ENCODE measurements at regions not wholly inside any gene's neighbourhood (a gene's known extent, or its start where the extent isn't known, plus 50 kb on each side); places are given as distances from the start of the nearest gene placed in this dataset.

DNA sequence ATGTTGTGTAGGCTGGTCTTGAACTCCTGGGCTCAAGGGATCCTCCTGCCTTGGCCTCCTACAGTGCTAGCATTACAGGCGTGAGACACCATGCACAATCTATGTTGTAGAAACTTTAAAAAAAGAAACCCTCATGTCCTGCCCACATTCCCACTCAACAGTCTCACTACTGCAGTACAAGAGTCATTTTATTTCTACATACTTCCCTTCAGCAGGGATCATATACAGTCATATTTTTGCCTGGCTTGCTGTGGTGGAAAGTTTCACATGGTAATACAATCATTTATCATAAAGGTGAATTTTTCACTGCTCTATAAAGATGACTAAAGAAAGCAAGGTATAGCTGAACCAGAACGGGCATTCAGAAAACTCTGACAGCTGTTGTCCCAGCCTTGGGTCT is 53.8 kb upstream of the PIK3CB start:
- Histone ChIP-seq H3K9me2 (ENCODE audit: insufficient read depth) (no peaks in the 10 kb centered on the region), H3F3A (replicated peaks; ENCODE audit: low read depth) (no peaks in the 10 kb centered on the region), H3K79me2 (replicated peaks; ENCODE audit: insufficient read depth) (no peaks in the 10 kb centered on the region), H3K4me2 (no peak overlapping the region), H3K4me1 (ENCODE audit: insufficient read depth) (no peaks in the 10 kb centered on the region), H3K27me3 (ENCODE audit: insufficient read depth) (no peaks in the 10 kb centered on the region), H3K4me3 (no peak overlapping the region), H2AFZ (no peak overlapping the region), H4K20me1 (replicated peaks; ENCODE audit: insufficient read depth) (no peaks in the 10 kb centered on the region), H3K27ac (ENCODE audit: low read depth) (no peak overlapping the region), H3K36me3 (ENCODE audit: insufficient read depth) (no peaks in the 10 kb centered on the region)
- no peaks in the 10 kb centered on the region for H3K9me3 Mint-ChIP-seq
- H3K27me3 Mint-ChIP-seq (ENCODE audit: insufficient read depth, low read depth, poor library complexity) = peaks cover 10% of the 10 kb centered on the region
- ATAC-seq (no peak), DNase-seq (ENCODE audit: low spot score) (no peak)
- no peak for TF ChIP-seq JUNB (IDR thresholded peaks at IDR 0.05; ENCODE audit: unreplicated experiment)
- TF ChIP-seq EZH2 (IDR thresholded peaks at IDR 0.05; ENCODE audit: low read depth, unreplicated experiment) = no peak
- TF ChIP-seq, protein P1, sequence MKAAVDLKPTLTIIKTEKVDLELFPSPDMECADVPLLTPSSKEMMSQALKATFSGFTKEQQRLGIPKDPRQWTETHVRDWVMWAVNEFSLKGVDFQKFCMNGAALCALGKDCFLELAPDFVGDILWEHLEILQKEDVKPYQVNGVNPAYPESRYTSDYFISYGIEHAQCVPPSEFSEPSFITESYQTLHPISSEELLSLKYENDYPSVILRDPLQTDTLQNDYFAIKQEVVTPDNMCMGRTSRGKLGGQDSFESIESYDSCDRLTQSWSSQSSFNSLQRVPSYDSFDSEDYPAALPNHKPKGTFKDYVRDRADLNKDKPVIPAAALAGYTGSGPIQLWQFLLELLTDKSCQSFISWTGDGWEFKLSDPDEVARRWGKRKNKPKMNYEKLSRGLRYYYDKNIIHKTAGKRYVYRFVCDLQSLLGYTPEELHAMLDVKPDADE (IDR thresholded peaks at IDR 0.05) = no peak
- no peak for TF ChIP-seq EZH2phosphoT487 (IDR thresholded peaks at IDR 0.05; ENCODE audit: unreplicated experiment)
- no peak for TF ChIP-seq ZNF331 (CRISPR knock-in tag; IDR thresholded peaks at IDR 0.05; ENCODE audit: low read depth)
- TF ChIP-seq POLR2AphosphoS5 (IDR thresholded peaks at IDR 0.05; ENCODE audit: low read depth) = no peak
- TF ChIP-seq, protein P2, sequence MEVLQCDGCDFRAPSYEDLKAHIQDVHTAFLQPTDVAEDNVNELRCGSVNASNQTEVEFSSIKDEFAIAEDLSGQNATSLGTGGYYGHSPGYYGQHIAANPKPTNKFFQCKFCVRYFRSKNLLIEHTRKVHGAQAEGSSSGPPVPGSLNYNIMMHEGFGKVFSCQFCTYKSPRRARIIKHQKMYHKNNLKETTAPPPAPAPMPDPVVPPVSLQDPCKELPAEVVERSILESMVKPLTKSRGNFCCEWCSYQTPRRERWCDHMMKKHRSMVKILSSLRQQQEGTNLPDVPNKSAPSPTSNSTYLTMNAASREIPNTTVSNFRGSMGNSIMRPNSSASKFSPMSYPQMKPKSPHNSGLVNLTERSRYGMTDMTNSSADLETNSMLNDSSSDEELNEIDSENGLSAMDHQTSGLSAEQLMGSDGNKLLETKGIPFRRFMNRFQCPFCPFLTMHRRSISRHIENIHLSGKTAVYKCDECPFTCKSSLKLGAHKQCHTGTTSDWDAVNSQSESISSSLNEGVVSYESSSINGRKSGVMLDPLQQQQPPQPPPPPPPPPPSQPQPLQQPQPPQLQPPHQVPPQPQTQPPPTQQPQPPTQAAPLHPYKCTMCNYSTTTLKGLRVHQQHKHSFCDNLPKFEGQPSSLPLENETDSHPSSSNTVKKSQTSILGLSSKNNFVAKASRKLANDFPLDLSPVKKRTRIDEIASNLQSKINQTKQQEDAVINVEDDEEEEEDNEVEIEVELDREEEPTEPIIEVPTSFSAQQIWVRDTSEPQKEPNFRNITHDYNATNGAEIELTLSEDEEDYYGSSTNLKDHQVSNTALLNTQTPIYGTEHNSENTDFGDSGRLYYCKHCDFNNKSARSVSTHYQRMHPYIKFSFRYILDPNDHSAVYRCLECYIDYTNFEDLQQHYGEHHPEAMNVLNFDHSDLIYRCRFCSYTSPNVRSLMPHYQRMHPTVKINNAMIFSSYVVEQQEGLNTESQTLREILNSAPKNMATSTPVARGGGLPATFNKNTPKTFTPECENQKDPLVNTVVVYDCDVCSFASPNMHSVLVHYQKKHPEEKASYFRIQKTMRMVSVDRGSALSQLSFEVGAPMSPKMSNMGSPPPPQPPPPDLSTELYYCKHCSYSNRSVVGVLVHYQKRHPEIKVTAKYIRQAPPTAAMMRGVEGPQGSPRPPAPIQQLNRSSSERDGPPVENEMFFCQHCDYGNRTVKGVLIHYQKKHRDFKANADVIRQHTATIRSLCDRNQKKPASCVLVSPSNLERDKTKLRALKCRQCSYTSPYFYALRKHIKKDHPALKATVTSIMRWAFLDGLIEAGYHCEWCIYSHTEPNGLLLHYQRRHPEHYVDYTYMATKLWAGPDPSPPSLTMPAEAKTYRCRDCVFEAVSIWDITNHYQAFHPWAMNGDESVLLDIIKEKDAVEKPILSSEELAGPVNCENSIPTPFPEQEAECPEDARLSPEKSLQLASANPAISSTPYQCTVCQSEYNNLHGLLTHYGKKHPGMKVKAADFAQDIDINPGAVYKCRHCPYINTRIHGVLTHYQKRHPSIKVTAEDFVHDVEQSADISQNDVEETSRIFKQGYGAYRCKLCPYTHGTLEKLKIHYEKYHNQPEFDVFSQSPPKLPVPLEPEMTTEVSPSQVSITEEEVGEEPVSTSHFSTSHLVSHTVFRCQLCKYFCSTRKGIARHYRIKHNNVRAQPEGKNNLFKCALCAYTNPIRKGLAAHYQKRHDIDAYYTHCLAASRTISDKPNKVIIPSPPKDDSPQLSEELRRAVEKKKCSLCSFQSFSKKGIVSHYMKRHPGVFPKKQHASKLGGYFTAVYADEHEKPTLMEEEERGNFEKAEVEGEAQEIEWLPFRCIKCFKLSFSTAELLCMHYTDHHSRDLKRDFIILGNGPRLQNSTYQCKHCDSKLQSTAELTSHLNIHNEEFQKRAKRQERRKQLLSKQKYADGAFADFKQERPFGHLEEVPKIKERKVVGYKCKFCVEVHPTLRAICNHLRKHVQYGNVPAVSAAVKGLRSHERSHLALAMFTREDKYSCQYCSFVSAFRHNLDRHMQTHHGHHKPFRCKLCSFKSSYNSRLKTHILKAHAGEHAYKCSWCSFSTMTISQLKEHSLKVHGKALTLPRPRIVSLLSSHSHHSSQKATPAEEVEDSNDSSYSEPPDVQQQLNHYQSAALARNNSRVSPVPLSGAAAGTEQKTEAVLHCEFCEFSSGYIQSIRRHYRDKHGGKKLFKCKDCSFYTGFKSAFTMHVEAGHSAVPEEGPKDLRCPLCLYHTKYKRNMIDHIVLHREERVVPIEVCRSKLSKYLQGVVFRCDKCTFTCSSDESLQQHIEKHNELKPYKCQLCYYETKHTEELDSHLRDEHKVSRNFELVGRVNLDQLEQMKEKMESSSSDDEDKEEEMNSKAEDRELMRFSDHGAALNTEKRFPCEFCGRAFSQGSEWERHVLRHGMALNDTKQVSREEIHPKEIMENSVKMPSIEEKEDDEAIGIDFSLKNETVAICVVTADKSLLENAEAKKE (CRISPR knock-in tag; IDR thresholded peaks at IDR 0.05) = no peak
- TF ChIP-seq, protein P3, sequence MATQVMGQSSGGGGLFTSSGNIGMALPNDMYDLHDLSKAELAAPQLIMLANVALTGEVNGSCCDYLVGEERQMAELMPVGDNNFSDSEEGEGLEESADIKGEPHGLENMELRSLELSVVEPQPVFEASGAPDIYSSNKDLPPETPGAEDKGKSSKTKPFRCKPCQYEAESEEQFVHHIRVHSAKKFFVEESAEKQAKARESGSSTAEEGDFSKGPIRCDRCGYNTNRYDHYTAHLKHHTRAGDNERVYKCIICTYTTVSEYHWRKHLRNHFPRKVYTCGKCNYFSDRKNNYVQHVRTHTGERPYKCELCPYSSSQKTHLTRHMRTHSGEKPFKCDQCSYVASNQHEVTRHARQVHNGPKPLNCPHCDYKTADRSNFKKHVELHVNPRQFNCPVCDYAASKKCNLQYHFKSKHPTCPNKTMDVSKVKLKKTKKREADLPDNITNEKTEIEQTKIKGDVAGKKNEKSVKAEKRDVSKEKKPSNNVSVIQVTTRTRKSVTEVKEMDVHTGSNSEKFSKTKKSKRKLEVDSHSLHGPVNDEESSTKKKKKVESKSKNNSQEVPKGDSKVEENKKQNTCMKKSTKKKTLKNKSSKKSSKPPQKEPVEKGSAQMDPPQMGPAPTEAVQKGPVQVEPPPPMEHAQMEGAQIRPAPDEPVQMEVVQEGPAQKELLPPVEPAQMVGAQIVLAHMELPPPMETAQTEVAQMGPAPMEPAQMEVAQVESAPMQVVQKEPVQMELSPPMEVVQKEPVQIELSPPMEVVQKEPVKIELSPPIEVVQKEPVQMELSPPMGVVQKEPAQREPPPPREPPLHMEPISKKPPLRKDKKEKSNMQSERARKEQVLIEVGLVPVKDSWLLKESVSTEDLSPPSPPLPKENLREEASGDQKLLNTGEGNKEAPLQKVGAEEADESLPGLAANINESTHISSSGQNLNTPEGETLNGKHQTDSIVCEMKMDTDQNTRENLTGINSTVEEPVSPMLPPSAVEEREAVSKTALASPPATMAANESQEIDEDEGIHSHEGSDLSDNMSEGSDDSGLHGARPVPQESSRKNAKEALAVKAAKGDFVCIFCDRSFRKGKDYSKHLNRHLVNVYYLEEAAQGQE (IDR thresholded peaks at IDR 0.05; ENCODE audit: unreplicated experiment) = no peak
- no peak for TF ChIP-seq STAT1 (IDR thresholded peaks at IDR 0.05; ENCODE audit: unreplicated experiment)
- TF ChIP-seq ZNF114 (CRISPR knock-in tag; IDR thresholded peaks at IDR 0.05) = no peak
- TF ChIP-seq CREB1 (CRISPR knock-in tag; IDR thresholded peaks at IDR 0.05; ENCODE audit: low read depth) = no peak
- TF ChIP-seq, protein P4, sequence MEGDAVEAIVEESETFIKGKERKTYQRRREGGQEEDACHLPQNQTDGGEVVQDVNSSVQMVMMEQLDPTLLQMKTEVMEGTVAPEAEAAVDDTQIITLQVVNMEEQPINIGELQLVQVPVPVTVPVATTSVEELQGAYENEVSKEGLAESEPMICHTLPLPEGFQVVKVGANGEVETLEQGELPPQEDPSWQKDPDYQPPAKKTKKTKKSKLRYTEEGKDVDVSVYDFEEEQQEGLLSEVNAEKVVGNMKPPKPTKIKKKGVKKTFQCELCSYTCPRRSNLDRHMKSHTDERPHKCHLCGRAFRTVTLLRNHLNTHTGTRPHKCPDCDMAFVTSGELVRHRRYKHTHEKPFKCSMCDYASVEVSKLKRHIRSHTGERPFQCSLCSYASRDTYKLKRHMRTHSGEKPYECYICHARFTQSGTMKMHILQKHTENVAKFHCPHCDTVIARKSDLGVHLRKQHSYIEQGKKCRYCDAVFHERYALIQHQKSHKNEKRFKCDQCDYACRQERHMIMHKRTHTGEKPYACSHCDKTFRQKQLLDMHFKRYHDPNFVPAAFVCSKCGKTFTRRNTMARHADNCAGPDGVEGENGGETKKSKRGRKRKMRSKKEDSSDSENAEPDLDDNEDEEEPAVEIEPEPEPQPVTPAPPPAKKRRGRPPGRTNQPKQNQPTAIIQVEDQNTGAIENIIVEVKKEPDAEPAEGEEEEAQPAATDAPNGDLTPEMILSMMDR (conservative IDR thresholded peaks at IDR 0.05; ENCODE audit: low read depth in 2 of 2) = no peak
- TF ChIP-seq NANOG (IDR thresholded peaks at IDR 0.05; ENCODE audit: borderline replicate concordance) = no peak
- no peak overlapping the region for H3K27ac Mint-ChIP-seq
- no peaks in the 10 kb centered on the region for H3K36me3 Mint-ChIP-seq (ENCODE audit: low read depth)
- no peak overlapping the region for H3K4me3 Mint-ChIP-seq
- H3K4me1 Mint-ChIP-seq = peaks cover 2% of the 10 kb centered on the region; the same call in 2 of the 3 replicates
